ENCODE measurements at regions not wholly inside any gene's neighbourhood (a gene's known extent, or its start where the extent isn't known, plus 50 kb on each side); places are given as distances from the start of the nearest gene placed in this dataset.

DNA sequence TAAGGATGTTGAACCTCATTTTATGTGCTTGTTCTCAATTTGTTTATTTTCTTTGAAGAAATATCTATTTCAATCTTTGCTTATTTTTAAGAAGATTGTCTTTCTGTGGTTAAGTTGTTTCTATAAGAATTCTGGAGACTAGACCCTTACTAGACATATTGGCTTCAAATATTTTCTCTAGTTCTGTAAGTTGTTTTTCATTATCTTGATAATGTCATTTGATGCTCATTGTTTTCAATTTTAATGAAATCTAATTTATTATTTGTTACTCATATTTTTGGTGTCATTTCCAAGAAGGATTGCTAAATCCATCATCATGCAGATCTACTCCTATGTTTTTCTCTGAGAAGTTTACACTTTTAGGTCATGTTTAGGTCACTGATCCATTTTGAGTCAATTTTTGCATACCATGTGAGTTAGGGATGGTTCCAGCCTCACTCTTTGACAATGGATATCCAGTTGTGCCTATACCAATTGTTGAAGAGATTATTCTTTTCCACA, 874.8 kb upstream of the SLITRK6 start:
- TF ChIP-seq CTCF (conservative IDR thresholded peaks at IDR 0.05; ENCODE audit: low read depth): no peak
- no peak overlapping the region for H3K27ac ChIP-seq
- no peak for DNase-seq (ENCODE audit: low spot score)
- POLR2A ChIA-PET (ENCODE audit: low non-redundant PET): no interaction called here
- CTCF ChIA-PET: no interaction called here

DNA sequence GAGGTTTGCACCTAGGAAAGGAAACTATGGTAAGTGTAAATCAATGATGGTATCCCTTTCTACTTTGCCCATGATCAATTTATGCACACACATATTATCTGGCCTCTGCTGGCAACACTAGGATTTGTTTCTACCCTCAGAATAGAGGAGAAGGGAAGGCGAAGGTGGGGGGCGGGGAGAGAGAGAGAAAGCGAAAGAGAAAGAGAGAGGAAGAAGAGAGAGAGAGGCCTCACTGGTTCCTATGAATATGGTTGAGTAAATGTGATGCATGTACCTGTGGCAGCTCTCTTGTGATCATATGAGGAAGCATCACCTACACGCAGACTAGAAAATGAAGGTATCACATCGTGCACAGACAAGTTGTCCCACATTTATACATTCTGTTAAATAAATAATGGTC, 882.0 kb upstream of the SLITRK6 start:
- TF ChIP-seq CTCF (conservative IDR thresholded peaks at IDR 0.05; ENCODE audit: low read depth): no peak
- CTCF ChIA-PET: no interaction called here
- no peak overlapping the region for H3K27ac ChIP-seq
- DNase-seq (ENCODE audit: low spot score): no peak
- POLR2A ChIA-PET (ENCODE audit: low non-redundant PET): no interaction called here

- no peak overlapping the region for H3K27ac ChIP-seq
- TF ChIP-seq CTCF (conservative IDR thresholded peaks at IDR 0.05; ENCODE audit: low read depth): no peak
- ChIA-PET POLR2A (ENCODE audit: low non-redundant PET) (no interaction called here), CTCF (no interaction called here)
- no peak for DNase-seq (ENCODE audit: low spot score)
These were observed 885.2 kb upstream of the SLITRK6 start for GRCh38 chr13:86684402-86684801.

- no peak for TF ChIP-seq CTCF (conservative IDR thresholded peaks at IDR 0.05; ENCODE audit: low read depth)
- CTCF ChIA-PET: no interaction called here
These were observed 890.7 kb upstream of the SLITRK6 start for GRCh38 chr13:86689911-86690310.

GRCh38 chr13:86692291-86692690, 893.1 kb upstream of the SLITRK6 start:
- POLR2A ChIA-PET (ENCODE audit: low non-redundant PET): no interaction called here
- no peak for DNase-seq (ENCODE audit: low spot score)
- no peak overlapping the region for H3K27ac ChIP-seq
- TF ChIP-seq CTCF (conservative IDR thresholded peaks at IDR 0.05; ENCODE audit: low read depth): no peak
- CTCF ChIA-PET: no interaction called here

More at GRCh38 chr13:86689911-86690310, 890.7 kb upstream of the SLITRK6 start:
- POLR2A ChIA-PET (ENCODE audit: low non-redundant PET): no interaction called here
- no peak overlapping the region for H3K27ac ChIP-seq
- no peak for DNase-seq (ENCODE audit: low spot score)

- POLR2A ChIA-PET (ENCODE audit: low non-redundant PET): no interaction called here
- TF ChIP-seq CTCF (conservative IDR thresholded peaks at IDR 0.05; ENCODE audit: low read depth): no peak
- CTCF ChIA-PET: no interaction called here
- no peak overlapping the region for H3K27ac ChIP-seq
- DNase-seq (ENCODE audit: low spot score): no peak
These were observed 910.8 kb upstream of the SLITRK6 start for GRCh38 chr13:86710013-86710412.

GRCh38 chr13:86710896-86711295, 911.7 kb upstream of the SLITRK6 start:
- DNase-seq (ENCODE audit: low spot score): no peak
- no peak overlapping the region for H3K27ac ChIP-seq
- CTCF ChIA-PET: no interaction called here
- POLR2A ChIA-PET (ENCODE audit: low non-redundant PET): no interaction called here
- no peak for TF ChIP-seq CTCF (conservative IDR thresholded peaks at IDR 0.05; ENCODE audit: low read depth)
